ENCODE measurements at regions not wholly inside any gene's neighbourhood (a gene's known extent, or its start where the extent isn't known, plus 50 kb on each side); places are given as distances from the start of the nearest gene placed in this dataset.

DNA sequence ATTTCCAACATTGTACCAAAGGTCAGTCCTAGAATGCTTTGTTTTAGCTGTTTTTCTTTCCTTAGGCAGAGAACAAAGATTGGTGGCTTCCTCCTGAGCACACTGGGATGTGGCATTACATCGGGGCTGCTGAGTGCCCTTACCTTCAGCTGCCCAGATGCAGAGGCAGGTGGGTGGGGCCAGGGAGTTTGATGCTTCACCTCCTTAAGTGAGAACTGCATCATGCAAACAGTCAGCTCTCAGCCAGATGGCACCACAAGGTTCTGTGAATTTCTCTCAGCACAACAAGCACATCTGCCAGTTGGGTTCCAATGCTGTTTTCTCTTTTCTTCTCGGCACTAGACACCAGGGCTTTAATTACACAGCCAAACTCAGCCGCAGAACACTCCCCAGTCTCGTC, 87.4 kb upstream of the UBL3 start:
- TF ChIP-seq POLR2A (IDR thresholded peaks at IDR 0.05) (no peak), POLR2AphosphoS5 (IDR thresholded peaks at IDR 0.05) (no peak)
- TF ChIP-seq, protein P1, sequence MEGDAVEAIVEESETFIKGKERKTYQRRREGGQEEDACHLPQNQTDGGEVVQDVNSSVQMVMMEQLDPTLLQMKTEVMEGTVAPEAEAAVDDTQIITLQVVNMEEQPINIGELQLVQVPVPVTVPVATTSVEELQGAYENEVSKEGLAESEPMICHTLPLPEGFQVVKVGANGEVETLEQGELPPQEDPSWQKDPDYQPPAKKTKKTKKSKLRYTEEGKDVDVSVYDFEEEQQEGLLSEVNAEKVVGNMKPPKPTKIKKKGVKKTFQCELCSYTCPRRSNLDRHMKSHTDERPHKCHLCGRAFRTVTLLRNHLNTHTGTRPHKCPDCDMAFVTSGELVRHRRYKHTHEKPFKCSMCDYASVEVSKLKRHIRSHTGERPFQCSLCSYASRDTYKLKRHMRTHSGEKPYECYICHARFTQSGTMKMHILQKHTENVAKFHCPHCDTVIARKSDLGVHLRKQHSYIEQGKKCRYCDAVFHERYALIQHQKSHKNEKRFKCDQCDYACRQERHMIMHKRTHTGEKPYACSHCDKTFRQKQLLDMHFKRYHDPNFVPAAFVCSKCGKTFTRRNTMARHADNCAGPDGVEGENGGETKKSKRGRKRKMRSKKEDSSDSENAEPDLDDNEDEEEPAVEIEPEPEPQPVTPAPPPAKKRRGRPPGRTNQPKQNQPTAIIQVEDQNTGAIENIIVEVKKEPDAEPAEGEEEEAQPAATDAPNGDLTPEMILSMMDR (IDR thresholded peaks at IDR 0.05): no peak
- H3K27ac ChIP-seq: no peak overlapping the region
- no peak overlapping the region for H3K4me3 ChIP-seq
- intact Hi-C loops (cut with DNase I; ENCODE audit: low total_unique reads): no loop called here
- H3K9me3 ChIP-seq: no peaks in the 10 kb centered on the region
- H3K36me3 ChIP-seq: no peaks in the 10 kb centered on the region
- H3K27me3 ChIP-seq: no peaks in the 10 kb centered on the region
- H3K4me1 ChIP-seq: no peaks in the 10 kb centered on the region
- DNase-seq (ENCODE audit: low spot score in 2 of 2): no peak

DNA sequence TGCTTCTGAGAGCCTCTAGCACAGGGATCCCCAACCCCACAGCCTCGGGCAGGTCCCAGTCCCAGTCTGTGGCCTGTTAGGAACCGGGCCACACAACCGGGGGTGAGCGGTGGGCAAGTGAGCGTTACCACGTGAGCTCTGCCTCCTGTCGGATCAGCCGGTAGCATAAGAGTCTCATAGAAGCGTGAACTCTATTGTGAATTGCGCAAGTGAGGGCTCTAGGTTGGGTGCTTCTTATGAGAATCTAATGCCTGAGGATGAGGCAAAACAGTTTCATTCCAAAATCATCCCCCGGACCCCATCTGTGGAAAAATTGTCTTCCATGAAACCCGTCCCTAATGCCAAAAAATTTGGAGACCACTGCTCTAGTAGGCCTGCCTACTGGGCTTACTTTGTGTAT, 87.0 kb upstream of the UBL3 start:
- Histone ChIP-seq H3K36me3 (no peaks in the 10 kb centered on the region), H3K27ac (no peak overlapping the region), H3K27me3 (no peaks in the 10 kb centered on the region), H3K9me3 (no peaks in the 10 kb centered on the region), H3K4me3 (no peak overlapping the region), H3K4me1 (no peaks in the 10 kb centered on the region)
- intact Hi-C loops (cut with DNase I; ENCODE audit: low total_unique reads): no loop called here
- no peak for DNase-seq (ENCODE audit: low spot score in 2 of 2)
- TF ChIP-seq, protein P1 (IDR thresholded peaks at IDR 0.05): no peak
- TF ChIP-seq POLR2A (IDR thresholded peaks at IDR 0.05): no peak
- TF ChIP-seq POLR2AphosphoS5 (IDR thresholded peaks at IDR 0.05): no peak

DNA sequence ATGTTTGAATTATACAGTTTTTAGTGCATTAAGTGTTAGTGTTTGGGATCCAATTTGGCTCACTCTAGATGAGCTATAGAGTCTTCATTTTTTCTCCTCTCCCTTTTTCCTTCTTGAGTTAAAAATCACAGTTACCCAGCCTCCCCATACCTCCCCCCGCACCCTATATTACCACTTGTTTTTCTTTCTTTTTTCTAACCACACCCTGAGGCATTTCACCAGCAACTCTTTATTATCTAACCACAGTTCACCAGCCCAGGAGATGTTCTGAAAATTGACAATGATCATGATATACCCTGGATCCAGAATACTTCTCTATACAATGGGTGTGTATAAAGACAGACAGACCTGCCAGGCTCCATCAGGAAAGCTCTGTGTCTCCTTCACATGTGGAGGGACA, 86.5 kb upstream of the UBL3 start:
- TF ChIP-seq POLR2A (IDR thresholded peaks at IDR 0.05) (no peak), POLR2AphosphoS5 (IDR thresholded peaks at IDR 0.05) (no peak)
- TF ChIP-seq, protein P1 (IDR thresholded peaks at IDR 0.05): no peak
- no peak for DNase-seq (ENCODE audit: low spot score in 2 of 2)
- intact Hi-C loops (cut with DNase I; ENCODE audit: low total_unique reads): no loop called here

DNA sequence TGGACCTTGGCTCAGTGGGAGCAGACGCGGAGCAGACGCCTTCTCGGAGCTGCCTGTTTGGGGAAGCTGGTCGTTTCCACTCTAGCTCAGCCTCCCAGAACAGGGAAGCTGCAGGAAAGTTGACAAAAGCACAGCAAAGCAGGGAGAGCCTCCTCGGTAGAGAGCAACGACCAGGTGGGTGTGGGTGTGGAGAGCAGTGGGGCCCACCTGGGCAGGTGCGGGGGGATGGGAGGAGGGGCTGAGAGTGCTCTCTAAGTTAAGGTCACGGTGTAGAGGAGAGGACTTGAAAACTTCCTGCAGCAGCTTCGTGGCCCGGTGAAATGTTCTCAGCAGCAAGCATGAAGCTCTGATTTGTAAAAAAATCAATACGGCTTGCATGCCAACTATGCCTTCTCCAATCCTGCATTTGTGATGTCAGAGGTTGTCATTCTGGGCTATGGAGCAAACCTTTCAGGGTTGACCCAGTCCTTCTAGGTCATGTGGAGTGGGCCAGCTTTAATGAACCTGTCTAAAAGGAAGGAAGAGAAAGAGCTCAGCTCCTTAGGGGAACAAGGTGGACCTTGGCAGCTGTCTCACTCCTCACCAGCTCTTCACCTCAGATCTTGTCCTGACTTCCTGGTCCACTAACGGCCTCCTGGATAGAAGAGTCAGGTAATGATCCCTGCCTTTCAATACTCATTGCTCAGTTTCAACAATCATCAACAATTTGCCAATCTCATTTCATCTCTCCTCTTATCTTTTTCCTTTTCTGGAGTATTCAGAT, 85.8 kb upstream of the UBL3 start:
- no peak for TF ChIP-seq POLR2AphosphoS5 (IDR thresholded peaks at IDR 0.05)
- no peak for TF ChIP-seq POLR2A (IDR thresholded peaks at IDR 0.05)
- TF ChIP-seq, protein P1 (IDR thresholded peaks at IDR 0.05): no peak

More for the DNA sequence above, 86.5 kb upstream of the UBL3 start:
- H3K4me1 ChIP-seq: no peaks in the 10 kb centered on the region
- H3K4me3 ChIP-seq: no peak overlapping the region
- H3K27ac ChIP-seq: no peak overlapping the region
- no peaks in the 10 kb centered on the region for H3K36me3 ChIP-seq
- no peaks in the 10 kb centered on the region for H3K9me3 ChIP-seq
- H3K27me3 ChIP-seq: no peaks in the 10 kb centered on the region

DNA sequence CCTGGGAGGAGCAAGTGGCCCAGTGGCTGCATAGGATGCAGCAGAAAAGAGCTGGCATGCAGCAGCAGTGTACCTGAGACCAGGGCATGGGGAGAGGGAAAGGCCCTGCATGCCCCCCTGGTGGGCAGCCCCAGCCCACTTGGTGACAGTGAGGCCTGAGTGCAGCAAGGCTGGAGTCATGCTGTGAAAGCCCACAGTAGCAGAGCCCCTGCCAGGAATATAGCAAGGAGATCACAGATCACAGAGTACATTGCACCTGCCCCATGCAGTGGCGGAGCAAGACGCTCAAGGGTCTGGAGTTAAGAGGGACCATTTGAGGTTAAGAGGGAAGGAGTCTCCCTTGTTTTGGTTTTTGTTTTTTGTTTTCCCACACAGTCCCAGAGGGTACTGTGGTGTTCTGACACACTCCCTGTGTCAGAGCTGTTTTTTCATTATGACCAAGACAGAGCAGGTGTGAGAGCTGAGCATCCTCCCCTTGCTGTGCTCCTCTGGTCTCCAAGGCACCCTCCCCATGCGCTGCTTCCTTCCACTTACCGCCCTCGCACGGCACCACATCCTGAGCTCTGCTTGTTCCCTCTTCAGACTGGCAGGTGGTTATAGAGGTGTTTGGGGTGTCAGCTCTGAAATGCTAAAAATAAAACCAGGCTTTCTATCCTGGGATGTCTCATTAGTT, 85.0 kb upstream of the UBL3 start:
- Histone ChIP-seq H3K27me3 (no peaks in the 10 kb centered on the region), H3K27ac (no peak overlapping the region), H3K9me3 (no peaks in the 10 kb centered on the region), H3K36me3 (no peaks in the 10 kb centered on the region), H3K4me1 (no peaks in the 10 kb centered on the region), H3K4me3 (no peak overlapping the region)
- TF ChIP-seq POLR2A (IDR thresholded peaks at IDR 0.05): no peak
- TF ChIP-seq, protein P1 (IDR thresholded peaks at IDR 0.05): no peak
- TF ChIP-seq POLR2AphosphoS5 (IDR thresholded peaks at IDR 0.05): no peak
- DNase-seq (ENCODE audit: low spot score in 2 of 2): no peak
- intact Hi-C loops (cut with DNase I; ENCODE audit: low total_unique reads): no loop called here

More for the DNA sequence above, 85.8 kb upstream of the UBL3 start:
- Histone ChIP-seq H3K4me1 (no peaks in the 10 kb centered on the region), H3K9me3 (no peaks in the 10 kb centered on the region), H3K27me3 (no peaks in the 10 kb centered on the region), H3K27ac (no peak overlapping the region), H3K36me3 (no peaks in the 10 kb centered on the region), H3K4me3 (no peak overlapping the region)
- intact Hi-C loops (cut with DNase I; ENCODE audit: low total_unique reads): no loop called here
- DNase-seq (ENCODE audit: low spot score in 2 of 2): no peak

Data from breast epithelium (tissue), 4 donors.